ENCODE measurements at regions not wholly inside any gene's neighbourhood (a gene's known extent, or its start where the extent isn't known, plus 50 kb on each side); places are given as distances from the start of the nearest gene placed in this dataset.
A peak's percentile ranks its signal among the peaks of the same experiment; 100 is the strongest.

DNA sequence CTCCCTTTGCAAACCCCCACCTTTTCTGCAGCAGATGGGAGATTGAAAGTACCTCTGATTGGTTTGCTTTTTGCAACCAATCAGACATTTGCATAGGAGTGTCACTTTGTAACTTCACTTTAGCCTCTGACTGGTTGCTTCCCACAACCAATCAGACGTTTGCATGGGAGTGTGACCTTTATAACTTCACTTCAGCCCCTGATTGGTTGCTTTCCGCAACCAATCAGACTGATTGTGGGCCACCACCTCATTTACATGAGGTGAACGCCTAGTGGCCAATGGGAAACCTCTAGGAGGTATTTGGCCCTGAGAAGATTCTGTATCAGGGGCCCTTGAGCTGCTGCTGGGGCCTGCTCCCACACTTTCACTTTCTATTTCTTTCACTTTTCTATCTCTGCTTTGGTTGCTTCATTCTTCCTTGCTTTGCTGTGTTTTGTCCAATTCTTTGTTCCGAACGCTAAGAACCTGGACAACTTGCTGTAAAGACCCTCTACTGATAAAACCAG, 106.0 kb upstream of the PRICKLE1 start:
- no peaks in the 10 kb centered on the region for H3K9me3 ChIP-seq
- H3K4me1 ChIP-seq, result no peaks in the 10 kb centered on the region
- no peak for TF ChIP-seq CTCF (IDR thresholded peaks at IDR 0.05; ENCODE audit: low read depth, low read length)
- H3K4me3 ChIP-seq (ENCODE audit: low read depth, low read length), result no peak overlapping the region
- no peak for DNase-seq
- no peaks in the 10 kb centered on the region for H3K27me3 ChIP-seq
- no peaks in the 10 kb centered on the region for H3K36me3 ChIP-seq

DNA sequence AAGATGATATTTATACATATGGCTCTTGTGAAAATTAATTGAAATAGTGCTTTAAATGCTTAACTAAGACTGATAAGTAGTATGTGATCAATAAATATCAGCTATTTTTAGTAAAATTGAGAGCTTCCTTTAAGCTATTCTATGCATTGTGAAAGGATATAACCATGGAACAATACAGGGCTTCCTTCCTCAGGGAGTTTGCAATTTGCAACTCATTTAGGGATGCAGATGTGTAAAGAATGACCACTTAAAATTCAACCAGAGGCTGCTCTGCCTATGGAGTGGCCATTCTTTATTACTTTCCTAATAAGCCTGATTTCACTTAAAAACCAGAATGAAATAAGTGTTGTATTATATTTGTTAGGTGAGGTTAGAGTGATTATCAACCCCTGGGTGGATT, 103.2 kb upstream of the PRICKLE1 start:
- H3K27me3 ChIP-seq, result no peaks in the 10 kb centered on the region
- no peak for TF ChIP-seq CTCF (IDR thresholded peaks at IDR 0.05; ENCODE audit: low read depth, low read length)
- no peaks in the 10 kb centered on the region for H3K9me3 ChIP-seq
- no peaks in the 10 kb centered on the region for H3K4me1 ChIP-seq
- DNase-seq, result no peak
- no peaks in the 10 kb centered on the region for H3K36me3 ChIP-seq
- no peak overlapping the region for H3K4me3 ChIP-seq (ENCODE audit: low read depth, low read length)

DNA sequence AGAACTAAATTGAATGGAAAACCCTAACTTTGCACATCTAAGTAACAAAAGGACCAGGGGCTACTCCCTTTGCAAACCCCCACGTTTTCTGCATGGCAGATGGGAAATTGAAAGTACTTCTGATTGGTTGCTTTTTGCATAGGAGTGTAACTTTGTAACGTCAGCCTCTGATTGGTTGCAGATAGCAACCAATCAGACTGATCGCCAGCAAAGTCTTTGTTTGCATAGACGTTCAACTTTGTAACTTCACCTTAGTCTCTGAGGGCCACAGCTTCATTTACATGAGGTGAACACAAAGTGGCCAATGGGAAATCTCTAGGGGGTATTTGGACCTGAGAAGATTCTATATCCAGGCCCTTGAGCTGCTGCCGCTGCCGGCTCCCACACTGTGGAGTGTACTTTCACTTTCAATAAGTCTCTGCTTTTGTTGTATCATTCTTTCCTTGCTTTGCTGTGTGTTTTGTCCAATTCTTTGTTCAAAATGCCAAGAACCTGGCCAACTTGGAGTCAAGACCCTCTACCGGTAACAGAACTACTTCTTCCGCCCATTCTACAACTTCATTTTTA, 102.5 kb upstream of the PRICKLE1 start:
- H3K27me3 ChIP-seq, result no peaks in the 10 kb centered on the region
- H3K4me3 ChIP-seq (ENCODE audit: low read depth, low read length), result peak overlapping the region; percentile 53
- TF ChIP-seq CTCF (IDR thresholded peaks at IDR 0.05; ENCODE audit: low read depth, low read length), result no peak
- no peaks in the 10 kb centered on the region for H3K9me3 ChIP-seq
- H3K36me3 ChIP-seq, result no peaks in the 10 kb centered on the region
- H3K4me1 ChIP-seq, result no peaks in the 10 kb centered on the region
- no peak for DNase-seq

GRCh38 chr12:42690264-42690663, 100.7 kb upstream of the PRICKLE1 start:
- no peak for TF ChIP-seq CTCF (IDR thresholded peaks at IDR 0.05; ENCODE audit: low read depth, low read length)

DNA sequence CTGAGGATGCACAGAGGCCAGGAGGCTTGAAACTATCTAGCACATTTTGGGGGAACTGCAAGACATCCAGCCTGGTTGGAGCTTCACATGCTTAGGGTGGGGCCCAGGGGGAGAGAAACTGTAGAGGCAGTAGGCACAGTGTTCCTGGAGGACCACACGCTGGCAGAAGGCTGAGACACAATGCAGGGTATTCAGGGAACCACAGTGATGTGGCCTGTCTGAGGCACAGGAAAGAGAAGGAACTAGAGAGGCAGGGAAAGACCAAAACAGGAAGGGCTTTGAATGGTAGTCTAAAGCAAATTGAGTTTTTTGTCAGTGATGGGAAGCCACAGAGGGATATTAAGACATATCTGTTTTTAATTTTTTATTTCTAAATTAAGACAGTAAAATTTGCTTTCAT, 100.2 kb upstream of the PRICKLE1 start:
- no peaks in the 10 kb centered on the region for H3K36me3 ChIP-seq
- no peaks in the 10 kb centered on the region for H3K27me3 ChIP-seq
- no peak for DNase-seq
- TF ChIP-seq CTCF (IDR thresholded peaks at IDR 0.05; ENCODE audit: low read depth, low read length), result no peak
- no peaks in the 10 kb centered on the region for H3K4me1 ChIP-seq
- no peaks in the 10 kb centered on the region for H3K9me3 ChIP-seq
- no peak overlapping the region for H3K4me3 ChIP-seq (ENCODE audit: low read depth, low read length)

More at GRCh38 chr12:42690264-42690663, 100.7 kb upstream of the PRICKLE1 start:
- H3K27me3 ChIP-seq, result no peaks in the 10 kb centered on the region
- H3K4me1 ChIP-seq, result no peaks in the 10 kb centered on the region
- H3K36me3 ChIP-seq, result no peaks in the 10 kb centered on the region
- no peak overlapping the region for H3K4me3 ChIP-seq (ENCODE audit: low read depth, low read length)
- H3K9me3 ChIP-seq, result no peaks in the 10 kb centered on the region
- no peak for DNase-seq

- H3K4me3 ChIP-seq (ENCODE audit: low read depth, low read length), result no peak overlapping the region
- DNase-seq, result no peak
- H3K9me3 ChIP-seq, result no peaks in the 10 kb centered on the region
- no peaks in the 10 kb centered on the region for H3K36me3 ChIP-seq
- TF ChIP-seq CTCF (IDR thresholded peaks at IDR 0.05; ENCODE audit: low read depth, low read length), result no peak
- H3K27me3 ChIP-seq, result no peaks in the 10 kb centered on the region
- H3K4me1 ChIP-seq, result no peaks in the 10 kb centered on the region
These were observed 97.1 kb upstream of the PRICKLE1 start for GRCh38 chr12:42686514-42687172.

All from BE2C (cell line).